H1 (cell line): ENCODE measurements at regions not wholly inside any gene's neighbourhood (a gene's known extent, or its start where the extent isn't known, plus 50 kb on each side); places are given as distances from the start of the nearest gene placed in this dataset.

Source experiments
- CTCF ChIA-PET: fragments of 300-600 bp; sonication (Branson Sonifier 250); formaldehyde crosslinking; loops from one replicate; lab custom pipeline; 2021; ENCODE audit not compliant: partially characterized antibody; lab: Charles Lee
- POLR2A ChIA-PET: fragments of 300-600 bp; sonication (Branson Sonifier 250); formaldehyde crosslinking; loops from one replicate; lab custom pipeline; 2021; ENCODE audit warnings: inconsistent platforms; ENCODE audit not compliant: partially characterized antibody; lab: Charles Lee
- DNase-seq, 2 experiments: peaks; one replicate each; pipeline versions ENCODE4 v3.0.0 to v3.0.0-alpha.2; 2010 to 2022; ENCODE audit warnings: low spot score in 2 of 2, low read depth in 1 of 2, mixed read lengths in 1 of 2
- FAIRE-seq: peaks from 2 replicates; lab custom pipeline; 2011; peaks lifted over from hg19 to GRCh38; lab: Jason Lieb, UNC
- H2AFZ ChIP-seq: 2 replicates; pipeline ENCODE4 v1.8.1; 2012; ENCODE audit warnings: low read length, inconsistent platforms
- H2AK5ac ChIP-seq: 2 replicates; pipeline ENCODE4 v1.6.1; 2013; ENCODE audit warnings: low read depth, low read length
- H2BK120ac ChIP-seq: replicated peaks from 2 replicates; pipeline ENCODE3; 2013; ENCODE audit warnings: low read depth, low read length, inconsistent platforms
- H2BK12ac ChIP-seq: 2 replicates; pipeline ENCODE4 v1.6.1; 2013; ENCODE audit warnings: low read depth, low read length
- H2BK15ac ChIP-seq: 2 replicates; pipeline ENCODE4 v1.6.1; 2013; ENCODE audit warnings: low read length
- H2BK20ac ChIP-seq: 2 replicates; pipeline ENCODE4 v1.6.1; 2013; ENCODE audit warnings: low read length
- H2BK5ac ChIP-seq: 2 replicates; pipeline ENCODE4 v1.6.1; 2013; ENCODE audit warnings: low read depth, low read length
- H3K14ac ChIP-seq: 2 replicates; pipeline ENCODE4 v1.6.1; 2013; ENCODE audit warnings: inconsistent platforms; ENCODE audit not compliant: insufficient read length
- H3K18ac ChIP-seq: 2 replicates; pipeline ENCODE4 v1.6.1; 2013; ENCODE audit warnings: low read length; ENCODE audit errors: extremely low read depth
- H3K23ac ChIP-seq: 2 replicates; pipeline ENCODE4 v1.6.1; 2013; ENCODE audit warnings: inconsistent platforms; ENCODE audit not compliant: insufficient read length
- H3K23me2 ChIP-seq: 2 replicates; pipeline ENCODE4 v1.6.1; 2013; ENCODE audit warnings: low read depth, low read length
- H3K27ac ChIP-seq: 2 replicates; pipeline ENCODE4 v1.6.1; 2011; ENCODE audit warnings: low read depth, low read length, inconsistent platforms
- H3K27me3 ChIP-seq, 4 experiments: replicated peaks in 1 of 4; 1 replicate in 1 of 4; 2 replicates in 3 of 4; pipeline versions ENCODE4 v1.6.1 to v1.8.1; 2011 to 2013; ENCODE audit warnings: low read length in 3 of 4, mild to moderate bottlenecking in 3 of 4, inconsistent platforms in 2 of 4, mixed read lengths in 2 of 4, moderate library complexity in 1 of 4; ENCODE audit not compliant: control insufficient read depth in 3 of 4, insufficient read depth in 3 of 4; ENCODE audit errors: extremely low read depth in 1 of 4
- H3K36me3 ChIP-seq, 4 experiments: 2 replicates each; pipeline versions ENCODE4 v1.6.1 to v1.8.1; 2011 to 2013; ENCODE audit warnings: mild to moderate bottlenecking in 4 of 4, low read length in 3 of 4, moderate library complexity in 2 of 4, control low read depth in 1 of 4, inconsistent platforms in 1 of 4; ENCODE audit not compliant: insufficient read depth in 4 of 4, control insufficient read depth in 2 of 4
- H3K4ac ChIP-seq: replicated peaks from 2 replicates; pipeline ENCODE3; 2013; ENCODE audit warnings: low read length, low read depth, mixed read lengths, inconsistent platforms; ENCODE audit not compliant: insufficient read length
- H3K4me1 ChIP-seq, 4 experiments: replicated peaks in 1 of 4; 1 replicate in 1 of 4; 2 replicates in 3 of 4; pipeline versions ENCODE4 v1.6.1 to v1.8.1; 2011 to 2013; ENCODE audit warnings: low read length in 3 of 4, inconsistent platforms in 2 of 4, mixed read lengths in 1 of 4; ENCODE audit not compliant: insufficient read depth in 4 of 4, control insufficient read depth in 3 of 4
- H3K4me2 ChIP-seq, 2 experiments: 2 replicates each; pipeline versions ENCODE4 v1.6.1 to v1.8.1; 2011 to 2013; ENCODE audit warnings: low read depth in 2 of 2, low read length in 2 of 2, control low read depth in 1 of 2, inconsistent platforms in 1 of 2, mild to moderate bottlenecking in 1 of 2; ENCODE audit not compliant: insufficient read depth in 1 of 2
- H3K4me3 ChIP-seq, 4 experiments: fragments of 200-600, 300-600 bp in 1 of 4; sonication (generic), shearing (Covaris generic), sonication (Bioruptor Twin) in 1 of 4; 2 replicates each; pipeline versions ENCODE4 v1.5.1 to v1.8.1; 2011 to 2016; ENCODE audit warnings: low read length in 4 of 4, low read depth in 3 of 4, control low read depth in 2 of 4, inconsistent platforms in 2 of 4, mild to moderate bottlenecking in 2 of 4, mixed read lengths in 1 of 4, moderate library complexity in 1 of 4; ENCODE audit not compliant: insufficient read depth in 2 of 4; ENCODE audit errors: extremely low read depth in 1 of 4
- H3K56ac ChIP-seq: replicated peaks from 2 replicates; pipeline ENCODE3; 2013; ENCODE audit warnings: low read depth, mild to moderate bottlenecking, mixed read lengths, low read length, inconsistent platforms; ENCODE audit not compliant: insufficient read length
- H3K79me1 ChIP-seq: 2 replicates; pipeline ENCODE4 v1.6.1; 2013; ENCODE audit warnings: low read depth, low read length, control low read depth
- H3K79me2 ChIP-seq, 2 experiments: 2 replicates each; pipeline versions ENCODE4 v1.6.1 to v1.8.1; 2012 to 2013; ENCODE audit warnings: low read length in 2 of 2, mild to moderate bottlenecking in 2 of 2, inconsistent platforms in 1 of 2; ENCODE audit not compliant: insufficient read depth in 2 of 2, control insufficient read depth in 1 of 2
- H3K9ac ChIP-seq, 4 experiments: replicated peaks in 1 of 4; 1 replicate in 1 of 4; 2 replicates in 3 of 4; pipeline versions ENCODE4 v1.6.1 to v1.8.1; 2011 to 2013; ENCODE audit warnings: low read depth in 3 of 4, low read length in 3 of 4, control low read depth in 2 of 4, mild to moderate bottlenecking in 2 of 4, moderate library complexity in 2 of 4, inconsistent platforms in 1 of 4; ENCODE audit errors: extremely low read depth in 1 of 4
- H3K9me3 ChIP-seq, 2 experiments: 2 replicates each; pipeline versions ENCODE4 v1.6.1 to v1.8.1; 2012 to 2013; ENCODE audit warnings: mild to moderate bottlenecking in 2 of 2, moderate library complexity in 2 of 2, control low read depth in 1 of 2, inconsistent platforms in 1 of 2, low read depth in 1 of 2, low read length in 1 of 2, mixed read lengths in 1 of 2; ENCODE audit not compliant: insufficient read depth in 2 of 2
- H4K20me1 ChIP-seq, 2 experiments: replicated peaks in 1 of 2; 2 replicates each; pipeline versions ENCODE3 to v1.8.1; 2011 to 2013; ENCODE audit warnings: inconsistent platforms in 2 of 2, low read length in 2 of 2, mild to moderate bottlenecking in 1 of 2; ENCODE audit not compliant: insufficient read depth in 2 of 2, control insufficient read depth in 1 of 2
- H4K5ac ChIP-seq: 2 replicates; pipeline ENCODE4 v1.6.1; 2013; ENCODE audit warnings: low read length, low read depth, mixed read lengths, inconsistent platforms; ENCODE audit not compliant: insufficient read length
- H4K8ac ChIP-seq: 2 replicates; pipeline ENCODE4 v1.8.0; 2013; ENCODE audit warnings: mild to moderate bottlenecking, moderate library complexity, low read length, inconsistent platforms; ENCODE audit not compliant: insufficient read depth; ENCODE audit errors: extremely low read depth
- H4K91ac ChIP-seq: replicated peaks from 2 replicates; pipeline ENCODE3; 2013; ENCODE audit warnings: low read length, mixed read lengths, inconsistent platforms; ENCODE audit not compliant: insufficient read length
- ASH2L ChIP-seq: fragments of 200-600, 300-600 bp; sonication (generic); IDR thresholded peaks from one replicate; pipeline ENCODE4 v1.7.1; 2017; ENCODE audit warnings: low read length
- BCL11A ChIP-seq, 2 experiments: IDR thresholded peaks; one replicate each; pipeline ENCODE4 v1.6.1; 2011; ENCODE audit warnings: low read depth in 2 of 2, low read length in 2 of 2, mild to moderate bottlenecking in 2 of 2
- EP300 ChIP-seq, 2 experiments: IDR thresholded peaks; 1 replicate in 1 of 2; 2 replicates in 1 of 2; pipeline ENCODE4 v1.6.1; 2011 to 2012; ENCODE audit warnings: low read depth in 2 of 2, low read length in 2 of 2, mild to moderate bottlenecking in 2 of 2, borderline replicate concordance in 1 of 2, inconsistent platforms in 1 of 2, moderate library complexity in 1 of 2
- GABPA ChIP-seq: IDR thresholded peaks from 2 replicates; pipeline ENCODE4 v1.6.1; 2011; ENCODE audit warnings: mild to moderate bottlenecking, low read length, moderate library complexity, borderline replicate concordance; ENCODE audit not compliant: insufficient read depth
- NANOG ChIP-seq: IDR thresholded peaks from 2 replicates; pipeline ENCODE4 v1.6.1; 2011; ENCODE audit warnings: low read length, low read depth, mild to moderate bottlenecking, inconsistent platforms; ENCODE audit not compliant: insufficient read depth, poor library complexity, severe bottlenecking
- POU5F1 ChIP-seq: IDR thresholded peaks from 2 replicates; pipeline ENCODE4 v1.6.1; 2011; ENCODE audit warnings: low read depth, mild to moderate bottlenecking, low read length, moderate library complexity
- RNF2 ChIP-seq: fragments of 200-900, 300-1000 bp; sonication (generic); IDR thresholded peaks from 2 replicates; pipeline ENCODE4 v1.7.1; 2016; ENCODE audit warnings: borderline replicate concordance, low read depth, mild to moderate bottlenecking, antibody characterized with exemption, low read length; ENCODE audit not compliant: poor library complexity, severe bottlenecking; ENCODE audit errors: missing control alignments
- SIN3A ChIP-seq, 2 experiments: IDR thresholded peaks in 1 of 2; conservative IDR thresholded peaks in 1 of 2; 2 replicates each; pipeline ENCODE4 v1.6.1; 2011 to 2012; ENCODE audit warnings: low read length in 2 of 2, improper control_type of control experiment in 1 of 2, low read depth in 1 of 2, mild to moderate bottlenecking in 1 of 2
- SP4 ChIP-seq: IDR thresholded peaks from 2 replicates; pipeline ENCODE4 v1.6.1; 2012; ENCODE audit warnings: low read length, inconsistent platforms
- TAF1 ChIP-seq: IDR thresholded peaks from 2 replicates; pipeline ENCODE4 v1.6.1; 2011; ENCODE audit warnings: mild to moderate bottlenecking, low read depth, low read length
- TAF7 ChIP-seq: optimal IDR thresholded peaks from 2 replicates; pipeline ENCODE3; 2011; ENCODE audit warnings: low read depth, mild to moderate bottlenecking, inconsistent platforms, low read length, moderate library complexity, borderline replicate concordance
- USF2 ChIP-seq: IDR thresholded peaks from 2 replicates; pipeline ENCODE4 v1.6.1; 2011; ENCODE audit warnings: low read length, improper control_type of control experiment
- WGBS, 2 experiments: shearing (Covaris generic) in 1 of 2; methylation state at CpG; one replicate each; pipeline versions ENCODE4 v1.1.6 to v1.1.7; 2013 to 2015; ENCODE audit warnings: low lambda C conversion rate in 2 of 2, mixed read lengths in 2 of 2, inconsistent platforms in 1 of 2, low coverage in 1 of 2, missing lambda C conversion rate in 1 of 2; ENCODE audit not compliant: insufficient replicate concordance in 2 of 2, insufficient coverage in 1 of 2, insufficient read length in 1 of 2; ENCODE audit errors: extremely low coverage in 1 of 2, missing lambda C conversion rate in 1 of 2; 5-methylcytosine and 5-hydroxymethylcytosine counted together

- Histone ChIP-seq H2BK12ac (no peak overlapping the region), H2BK5ac (no peak overlapping the region), H2AFZ (no peak overlapping the region), H3K18ac (no peak overlapping the region), H3K56ac (no peak overlapping the region), H2AK5ac (no peak overlapping the region), H3K14ac (no peak overlapping the region), H3K27ac (no peak overlapping the region), H3K4me1 (no peaks in the 10 kb centered on the region), H3K36me3 (no peaks in the 10 kb centered on the region), H4K8ac (peak overlapping the region; percentile 36; the same call in 1 of the 2 replicates), H2BK20ac (no peak overlapping the region), H3K9me3 (peaks cover 0 to 2% of the 10 kb centered on the region in 2 experiments; a peak in 1 of 4 replicates), H4K20me1 (no peaks in the 10 kb centered on the region), H3K79me2 (no peaks in the 10 kb centered on the region), H3K9ac (no peak overlapping the region), H3K23ac (no peak overlapping the region), H3K4me3 (no peak overlapping the region), H3K23me2 (no peaks in the 10 kb centered on the region), H4K5ac (no peak overlapping the region), H2BK15ac (no peak overlapping the region), H3K79me1 (no peaks in the 10 kb centered on the region), H4K91ac (no peak overlapping the region), H3K4me2 (no peak overlapping the region), H2BK120ac (no peak overlapping the region), H3K27me3 (no peaks in the 10 kb centered on the region), H3K4ac (no peak overlapping the region)
- FAIRE-seq (no peak), DNase-seq (no peak)
- CTCF ChIA-PET, result interaction anchor here (1.1 kb wide), 1 partner anchor 9 kb away, joined by 3 read pairs; no protein-coding TSS in a partner anchor
- WGBS, 2 experiments, result 85% methylated on average over 9 of the region's 9 CpGs; no CpG with 5 or more reads in 1 of the 2 experiments
- POLR2A ChIA-PET, result no interaction called here
- no peak for TF ChIP-seq USF2
- TF ChIP-seq EP300 (IDR thresholded peaks at IDR 0.05; ENCODE audit: borderline replicate concordance in 1 of 2, low read depth in 2 of 2, low read length in 2 of 2), result no peak
- no peak for TF ChIP-seq TAF7
- TF ChIP-seq RNF2, result no peak
- TF ChIP-seq BCL11A (IDR thresholded peaks at IDR 0.05; ENCODE audit: low read depth in 2 of 2, low read length in 2 of 2), result no peak
- no peak for TF ChIP-seq SP4
- TF ChIP-seq ASH2L, result no peak
- no peak for TF ChIP-seq SIN3A (conservative IDR thresholded peaks at IDR 0.05 in 1 of 2, IDR thresholded peaks at IDR 0.05 in 1 of 2; ENCODE audit: low read depth in 1 of 2, low read length in 2 of 2)
- TF ChIP-seq POU5F1, result no peak
- no peak for TF ChIP-seq TAF1
- TF ChIP-seq NANOG, result no peak
- TF ChIP-seq GABPA, result no peak
Observed at GRCh38 chr7:156148995-156149394, 336.7 kb upstream of the SHH start.
